ENCODE measurements at regions not wholly inside any gene's neighbourhood (a gene's known extent, or its start where the extent isn't known, plus 50 kb on each side); places are given as distances from the start of the nearest gene placed in this dataset.

DNA sequence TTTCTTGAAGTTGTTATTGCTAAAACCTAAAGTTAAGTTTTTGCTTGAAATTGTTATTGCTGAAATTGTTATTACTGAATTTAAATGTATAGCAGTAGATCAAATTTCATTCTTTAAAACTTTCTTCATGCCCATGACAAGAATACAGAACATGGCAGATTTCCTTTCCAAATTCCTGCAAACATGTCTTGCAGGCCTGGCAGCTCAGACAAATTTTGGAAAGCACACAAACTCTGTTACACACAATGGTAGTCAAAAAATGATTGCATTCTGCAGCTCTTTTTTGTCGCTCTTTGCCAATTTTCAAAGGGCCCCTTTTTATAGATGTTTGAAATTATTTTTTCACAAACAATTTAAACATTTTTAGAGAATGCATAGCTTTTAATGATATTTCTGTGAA, 1292.3 kb upstream of the B3GALT2 start:
- Histone ChIP-seq H3K4me3 (no peak overlapping the region), H3K4me1 (no peaks in the 10 kb centered on the region), H3K9ac (no peak overlapping the region), H3K27ac (no peak overlapping the region), H3K27me3 (no peaks in the 10 kb centered on the region), H2AFZ (replicated peaks) (no peak overlapping the region), H3K9me3 (ENCODE audit: low read depth) (no peaks in the 10 kb centered on the region), H3F3A (ENCODE audit: low read depth) (peaks cover 12% of the 10 kb centered on the region), H3K36me3 (no peaks in the 10 kb centered on the region), H4K20me1 (ENCODE audit: low read depth) (no peaks in the 10 kb centered on the region), H3K4me2 (no peak overlapping the region), H3K79me2 (ENCODE audit: low read depth) (no peaks in the 10 kb centered on the region)
- H3K4me3 Mint-ChIP-seq: no peak overlapping the region
- peaks cover 14% of the 10 kb centered on the region for H3K27me3 Mint-ChIP-seq (ENCODE audit: insufficient read depth, low read depth)
- H3K36me3 Mint-ChIP-seq: no peaks in the 10 kb centered on the region
- no peaks in the 10 kb centered on the region for H3K9me3 Mint-ChIP-seq
- H3K27ac Mint-ChIP-seq: no peak overlapping the region
- DNase-seq (ENCODE audit: low spot score): no peak
- no peak for TF ChIP-seq EZH2phosphoT487 (IDR thresholded peaks at IDR 0.05)
- H3K4me1 Mint-ChIP-seq: peaks cover 20% of the 10 kb centered on the region

DNA sequence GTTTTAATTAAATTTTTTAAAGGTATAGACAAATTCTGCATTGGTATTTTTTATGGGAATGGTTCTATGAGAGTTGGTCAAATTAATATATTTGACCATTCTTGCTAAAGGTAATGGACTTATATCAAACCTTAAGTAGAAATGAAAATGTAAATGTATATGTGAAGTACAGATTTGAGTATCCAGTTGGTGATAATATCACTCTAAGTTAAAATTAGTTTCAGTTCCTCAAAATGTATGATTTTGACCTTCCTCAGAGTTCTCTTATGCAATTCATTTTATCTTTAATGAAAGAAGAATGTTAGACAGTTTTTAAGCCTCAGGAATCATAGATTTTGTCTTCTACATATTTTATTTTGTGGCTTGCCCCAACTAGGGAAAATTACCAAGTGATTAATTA, 1291.5 kb upstream of the B3GALT2 start:
- Mint-ChIP-seq H3K4me1 (peaks cover 21% of the 10 kb centered on the region), H3K9me3 (no peaks in the 10 kb centered on the region), H3K27me3 (ENCODE audit: insufficient read depth, low read depth) (peaks cover 14% of the 10 kb centered on the region), H3K4me3 (no peak overlapping the region), H3K27ac (no peak overlapping the region), H3K36me3 (no peaks in the 10 kb centered on the region)
- Histone ChIP-seq H3K4me1 (no peaks in the 10 kb centered on the region), H2AFZ (replicated peaks) (no peak overlapping the region), H3K36me3 (no peaks in the 10 kb centered on the region), H3K27me3 (no peaks in the 10 kb centered on the region), H4K20me1 (ENCODE audit: low read depth) (no peaks in the 10 kb centered on the region), H3K27ac (no peak overlapping the region), H3K79me2 (ENCODE audit: low read depth) (no peaks in the 10 kb centered on the region), H3K4me3 (no peak overlapping the region), H3K9ac (no peak overlapping the region), H3K4me2 (no peak overlapping the region), H3K9me3 (ENCODE audit: low read depth) (no peaks in the 10 kb centered on the region), H3F3A (ENCODE audit: low read depth) (peaks cover 12% of the 10 kb centered on the region)
- TF ChIP-seq EZH2 (IDR thresholded peaks at IDR 0.05) (no peak), EZH2phosphoT487 (IDR thresholded peaks at IDR 0.05) (no peak)
- TF ChIP-seq, protein P1, sequence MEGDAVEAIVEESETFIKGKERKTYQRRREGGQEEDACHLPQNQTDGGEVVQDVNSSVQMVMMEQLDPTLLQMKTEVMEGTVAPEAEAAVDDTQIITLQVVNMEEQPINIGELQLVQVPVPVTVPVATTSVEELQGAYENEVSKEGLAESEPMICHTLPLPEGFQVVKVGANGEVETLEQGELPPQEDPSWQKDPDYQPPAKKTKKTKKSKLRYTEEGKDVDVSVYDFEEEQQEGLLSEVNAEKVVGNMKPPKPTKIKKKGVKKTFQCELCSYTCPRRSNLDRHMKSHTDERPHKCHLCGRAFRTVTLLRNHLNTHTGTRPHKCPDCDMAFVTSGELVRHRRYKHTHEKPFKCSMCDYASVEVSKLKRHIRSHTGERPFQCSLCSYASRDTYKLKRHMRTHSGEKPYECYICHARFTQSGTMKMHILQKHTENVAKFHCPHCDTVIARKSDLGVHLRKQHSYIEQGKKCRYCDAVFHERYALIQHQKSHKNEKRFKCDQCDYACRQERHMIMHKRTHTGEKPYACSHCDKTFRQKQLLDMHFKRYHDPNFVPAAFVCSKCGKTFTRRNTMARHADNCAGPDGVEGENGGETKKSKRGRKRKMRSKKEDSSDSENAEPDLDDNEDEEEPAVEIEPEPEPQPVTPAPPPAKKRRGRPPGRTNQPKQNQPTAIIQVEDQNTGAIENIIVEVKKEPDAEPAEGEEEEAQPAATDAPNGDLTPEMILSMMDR (IDR thresholded peaks at IDR 0.05): no peak
- DNase-seq (ENCODE audit: low spot score): no peak

DNA sequence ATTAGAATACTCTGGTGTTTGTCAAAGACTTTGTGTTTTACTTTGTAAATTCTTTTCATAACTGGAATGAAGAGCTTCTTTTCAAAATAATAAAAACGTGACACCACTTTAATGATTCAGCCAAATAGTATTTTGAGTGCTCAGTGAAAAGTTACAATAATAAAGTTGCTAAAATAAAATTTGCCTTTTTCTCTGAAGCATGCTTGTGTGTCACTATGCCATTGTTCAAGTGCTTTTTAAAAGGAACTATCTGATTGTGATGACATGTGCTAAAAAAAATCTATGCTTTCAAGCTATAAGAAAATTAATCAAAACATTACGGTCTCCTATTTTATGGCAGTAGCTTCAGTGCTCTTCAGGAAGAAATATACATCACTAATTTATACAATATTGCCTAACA, 1290.5 kb upstream of the B3GALT2 start:
- TF ChIP-seq EZH2 (IDR thresholded peaks at IDR 0.05): no peak
- TF ChIP-seq, protein P1 (IDR thresholded peaks at IDR 0.05): no peak
- no peak for TF ChIP-seq EZH2phosphoT487 (IDR thresholded peaks at IDR 0.05)
- H3K9me3 ChIP-seq (ENCODE audit: low read depth): no peaks in the 10 kb centered on the region
- Mint-ChIP-seq H3K9me3 (no peaks in the 10 kb centered on the region), H3K4me3 (no peak overlapping the region), H3K4me1 (peaks cover 21% of the 10 kb centered on the region), H3K27me3 (ENCODE audit: insufficient read depth, low read depth) (peaks cover 14% of the 10 kb centered on the region), H3K27ac (no peak overlapping the region), H3K36me3 (peaks cover 1% of the 10 kb centered on the region)
- no peaks in the 10 kb centered on the region for H3K4me1 ChIP-seq
- no peaks in the 10 kb centered on the region for H4K20me1 ChIP-seq (ENCODE audit: low read depth)
- H3K27ac ChIP-seq: no peak overlapping the region
- H3K4me3 ChIP-seq: no peak overlapping the region
- peaks cover 12% of the 10 kb centered on the region for H3F3A ChIP-seq (ENCODE audit: low read depth)
- H3K4me2 ChIP-seq: no peak overlapping the region
- H3K27me3 ChIP-seq: no peaks in the 10 kb centered on the region
- no peaks in the 10 kb centered on the region for H3K79me2 ChIP-seq (ENCODE audit: low read depth)
- H3K9ac ChIP-seq: no peak overlapping the region
- H2AFZ ChIP-seq (replicated peaks): no peak overlapping the region
- DNase-seq (ENCODE audit: low spot score): no peak
- H3K36me3 ChIP-seq: no peaks in the 10 kb centered on the region

DNA sequence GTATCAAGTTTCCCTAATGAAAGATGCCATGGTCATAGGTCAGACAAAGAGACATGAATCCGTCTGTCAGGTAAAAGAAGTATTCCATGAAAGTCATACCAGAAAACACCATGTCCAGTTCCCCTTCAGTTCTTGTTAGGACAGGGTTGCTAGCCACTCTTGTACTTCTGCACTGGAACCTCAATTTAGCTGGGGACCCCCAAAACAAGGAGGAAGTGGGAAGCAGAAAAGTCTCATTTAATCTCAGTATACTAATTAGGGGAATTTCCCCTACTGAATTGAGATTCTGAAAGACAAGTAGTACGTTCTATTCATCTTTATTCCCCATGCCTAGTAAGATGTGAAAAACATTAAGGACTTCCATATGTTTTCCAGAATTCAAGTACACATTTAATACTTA, 1289.9 kb upstream of the B3GALT2 start:
- H3K4me1 ChIP-seq: no peaks in the 10 kb centered on the region
- H3K9me3 ChIP-seq (ENCODE audit: low read depth): no peaks in the 10 kb centered on the region
- H3K4me3 ChIP-seq: no peak overlapping the region
- H3K4me3 Mint-ChIP-seq: no peak overlapping the region
- H3K36me3 Mint-ChIP-seq: peaks cover 1% of the 10 kb centered on the region
- H3K9ac ChIP-seq: no peak overlapping the region
- TF ChIP-seq EZH2phosphoT487 (IDR thresholded peaks at IDR 0.05): no peak
- TF ChIP-seq, protein P1 (IDR thresholded peaks at IDR 0.05): no peak
- TF ChIP-seq EZH2 (IDR thresholded peaks at IDR 0.05): no peak
- H3K27ac Mint-ChIP-seq: no peak overlapping the region
- DNase-seq (ENCODE audit: low spot score): no peak
- peaks cover 12% of the 10 kb centered on the region for H3F3A ChIP-seq (ENCODE audit: low read depth)
- no peak overlapping the region for H2AFZ ChIP-seq (replicated peaks)
- H3K9me3 Mint-ChIP-seq: no peaks in the 10 kb centered on the region
- H3K27me3 ChIP-seq: no peaks in the 10 kb centered on the region
- H3K4me2 ChIP-seq: no peak overlapping the region
- no peak overlapping the region for H3K27ac ChIP-seq
- H3K36me3 ChIP-seq: no peaks in the 10 kb centered on the region
- peaks cover 21% of the 10 kb centered on the region for H3K4me1 Mint-ChIP-seq
- no peaks in the 10 kb centered on the region for H3K79me2 ChIP-seq (ENCODE audit: low read depth)
- peaks cover 14% of the 10 kb centered on the region for H3K27me3 Mint-ChIP-seq (ENCODE audit: insufficient read depth, low read depth)
- H4K20me1 ChIP-seq (ENCODE audit: low read depth): no peaks in the 10 kb centered on the region

All from neural progenitor cell (in vitro differentiated cells).